Activated T-cell treated with anti-CD3 and anti-CD28 coated beads, Interleukin-2, amount 50 U/mL, for 1 hour (primary cell): ENCODE measurements at regions not wholly inside any gene's neighbourhood (a gene's known extent, or its start where the extent isn't known, plus 50 kb on each side); places are given as distances from the start of the nearest gene placed in this dataset.

ENCODE experiments used
- DNase-seq: peaks from one replicate; pipeline ENCODE4 v3.0.0-alpha.2; 2020

- no peak for DNase-seq
Measured at GRCh38 chr10:129400426-129400825, 66.6 kb upstream of the MGMT start.

DNA sequence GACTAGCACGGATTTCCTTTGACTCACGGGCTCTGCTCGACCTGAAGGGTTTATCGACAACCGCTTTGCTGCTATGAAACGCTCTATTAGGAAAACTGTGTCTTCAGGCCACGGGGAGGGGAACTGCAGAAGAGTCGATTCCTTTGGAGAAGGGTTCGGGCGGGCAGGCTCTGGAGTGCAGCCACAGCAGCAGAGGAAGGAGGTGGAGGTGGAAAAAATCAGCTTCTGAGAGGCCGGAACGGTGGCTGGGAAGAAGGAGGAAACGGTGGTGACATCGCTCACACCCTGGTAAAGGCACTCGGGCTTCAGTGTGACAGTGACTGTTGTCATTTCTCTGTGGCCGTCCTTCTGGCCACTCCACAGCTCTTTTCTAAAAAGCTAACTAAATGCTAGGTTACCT, 64.6 kb upstream of the MGMT start:
- no peak for DNase-seq

- DNase-seq, result no peak
Measured at GRCh38 chr10:129404091-129404490, 63.0 kb upstream of the MGMT start.

DNA sequence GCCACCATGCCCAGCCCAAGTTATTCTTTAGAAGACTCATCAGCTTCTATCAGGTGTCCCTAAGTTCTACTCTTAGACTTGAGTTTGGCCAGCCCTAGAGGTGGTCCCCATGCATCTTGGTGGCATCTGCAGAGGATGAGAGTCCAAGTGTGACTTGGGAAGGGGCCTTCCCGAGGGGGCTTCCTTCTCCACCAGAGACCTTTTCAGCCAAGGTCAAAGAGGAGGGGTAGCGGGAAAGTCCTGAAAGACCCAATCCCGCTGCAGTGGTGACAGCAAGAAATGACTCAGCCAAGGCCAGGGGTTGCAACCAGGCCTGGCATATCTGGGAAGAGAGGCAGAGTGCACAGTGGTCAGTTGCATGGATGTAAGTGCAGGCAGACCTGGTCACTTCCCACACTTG, 61.7 kb upstream of the MGMT start:
- DNase-seq, result no peak

GRCh38 chr10:129410688-129411392, 56.2 kb upstream of the MGMT start:
- DNase-seq, result no peak

GRCh38 chr10:129411393-129411705, 55.7 kb upstream of the MGMT start:
- no peak for DNase-seq

DNA sequence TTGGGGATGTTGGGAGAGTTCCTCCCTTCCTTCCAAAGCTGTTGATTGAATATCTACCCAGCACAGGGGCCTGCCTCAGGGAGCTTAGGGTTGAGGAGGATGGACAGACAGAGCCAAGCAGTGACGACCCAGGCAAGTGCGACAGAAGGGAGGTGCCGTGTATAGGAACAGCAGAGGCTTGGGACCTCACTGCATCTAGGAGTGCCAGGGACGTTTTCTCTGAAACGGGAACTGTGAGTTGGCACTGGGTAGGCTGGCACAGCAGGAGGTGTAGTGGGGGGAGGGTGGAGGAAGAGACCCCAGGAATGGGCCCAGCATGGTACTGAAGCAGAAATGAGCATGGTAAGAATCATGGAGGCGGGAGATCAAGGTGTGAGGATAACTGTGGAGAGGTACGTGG, 55.3 kb upstream of the MGMT start:
- no peak for DNase-seq

DNA sequence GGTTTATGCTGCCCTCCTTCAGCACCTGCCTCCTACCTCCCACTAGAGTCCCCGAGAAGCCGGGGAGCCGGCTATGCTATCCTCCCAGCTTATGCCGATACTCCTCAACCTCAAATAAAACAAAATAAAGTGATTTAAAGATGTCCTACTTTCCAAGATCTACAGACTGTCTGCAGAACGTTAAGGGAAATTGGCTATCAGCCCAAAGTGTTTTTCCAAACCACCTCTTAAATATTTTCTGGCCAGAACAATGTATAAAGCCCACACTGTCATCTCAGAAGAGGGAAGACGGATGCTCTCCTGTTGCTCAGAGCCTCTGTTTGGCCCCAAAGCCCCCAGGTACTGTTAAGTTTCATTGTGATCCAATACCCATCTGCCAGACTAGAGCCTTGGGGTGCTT, 54.0 kb upstream of the MGMT start:
- DNase-seq, result no peak

DNA sequence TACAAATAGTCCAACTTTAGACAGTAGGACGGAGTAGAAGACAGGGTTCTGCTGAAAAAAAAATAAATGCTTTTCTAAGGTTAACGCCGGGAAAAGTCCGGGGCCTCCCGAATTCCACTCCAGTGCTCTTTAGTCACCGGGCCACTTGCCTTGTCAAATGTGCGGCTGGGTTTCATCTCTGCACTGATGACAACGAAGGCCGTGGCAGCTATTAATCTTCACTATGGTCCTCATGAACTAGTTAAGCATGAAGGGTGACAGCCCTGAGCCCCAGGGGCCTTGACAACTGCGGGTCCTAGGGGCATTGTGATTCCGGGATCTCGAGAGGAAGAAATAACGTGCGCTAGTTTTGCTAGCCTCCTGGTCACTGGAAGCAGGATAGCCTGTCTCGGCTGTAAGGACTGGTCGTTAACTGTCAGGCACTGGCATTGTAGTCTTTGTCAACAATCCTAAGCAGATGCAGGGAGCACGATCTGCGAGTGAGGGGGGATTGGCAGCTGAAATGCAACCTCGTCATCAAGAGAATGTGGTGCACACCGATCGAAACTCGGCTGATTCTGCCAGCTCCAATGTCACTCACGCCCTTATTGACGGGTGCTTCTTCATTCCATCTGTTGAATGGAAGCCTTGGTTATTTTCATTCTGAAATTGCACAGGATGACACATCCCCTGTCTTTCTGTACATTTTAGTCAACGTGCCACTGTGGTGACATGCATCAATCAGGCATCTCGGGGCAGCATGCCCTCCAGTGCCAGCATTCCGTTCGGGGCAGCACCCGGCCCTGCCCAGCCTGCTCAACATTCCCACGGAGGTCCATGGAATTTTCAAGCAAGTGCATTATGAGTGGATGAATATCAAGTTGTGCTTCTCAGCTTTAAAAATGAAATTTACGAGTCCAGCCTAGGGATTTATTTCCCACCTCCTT, 51.6 kb upstream of the MGMT start:
- DNase-seq, result no peak

DNA sequence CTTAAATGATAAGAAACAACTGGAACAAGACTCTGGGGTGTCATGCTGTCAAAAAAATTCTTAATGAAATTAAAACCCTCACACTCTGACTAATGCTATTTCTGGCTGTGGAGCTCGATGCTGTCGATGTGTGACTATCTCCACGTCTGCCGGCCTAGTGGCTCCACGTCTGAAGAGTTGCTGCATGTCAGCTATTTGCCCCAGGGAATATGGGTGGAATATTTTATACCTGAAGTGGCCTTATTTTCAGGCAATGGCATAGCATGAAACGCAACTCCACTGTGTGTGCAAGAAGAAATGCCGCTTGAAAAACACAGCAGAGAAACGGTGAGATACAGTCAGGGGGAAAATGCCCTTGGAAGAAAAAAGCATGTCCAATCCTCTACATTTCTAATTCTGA, 50.9 kb upstream of the MGMT start:
- no peak for DNase-seq

GRCh38 chr10:129416956-129417765, 49.9 kb upstream of the MGMT start:
- DNase-seq, result no peak
